Ascending aorta (tissue), 2 donors: ENCODE measurements at regions not wholly inside any gene's neighbourhood (a gene's known extent, or its start where the extent isn't known, plus 50 kb on each side); places are given as distances from the start of the nearest gene placed in this dataset.

Source experiments
- DNase-seq, 2 donors: peaks; one replicate each; pipeline ENCODE4 v3.0.0-alpha.2; 2019; ENCODE audit warnings: low spot score in 2 of 2
- H3K27ac ChIP-seq, 2 donors: fragments of 200-600 bp; sonication (generic); one replicate each; pipeline ENCODE4 v1.5.1; 2016 to 2017; ENCODE audit warnings: mild to moderate bottlenecking in 1 of 2
- H3K27me3 ChIP-seq: fragments of 200-600 bp; sonication (generic); one replicate; pipeline ENCODE4 v1.5.1; 2017
- H3K36me3 ChIP-seq, 2 donors: fragments of 200-600 bp; sonication (generic); one replicate each; pipeline ENCODE4 v1.5.1; 2016
- H3K4me1 ChIP-seq, 2 donors: fragments of 200-600 bp; sonication (generic); one replicate each; pipeline ENCODE4 v1.5.1; 2016 to 2017; ENCODE audit warnings: mild to moderate bottlenecking in 1 of 2
- H3K4me3 ChIP-seq, 2 donors: fragments of 200-600 bp; sonication (generic); one replicate each; pipeline ENCODE4 v1.5.1; 2016 to 2017; ENCODE audit warnings: mild to moderate bottlenecking in 1 of 2
- H3K9me3 ChIP-seq, 2 donors: fragments of 200-600 bp; sonication (generic); one replicate each; pipeline ENCODE4 v1.5.1; 2016
- CTCF ChIP-seq, 3 experiments: fragments of 200-600 bp in 2 of 3; fragments of 450-650 bp in 1 of 3; sonication (generic) in 2 of 3; IDR thresholded peaks; one replicate each; pipeline ENCODE4 v1.5.1; 2016 to 2019; ENCODE audit warnings: antibody characterized with exemption in 3 of 3, mild to moderate bottlenecking in 1 of 3, moderate library complexity in 1 of 3
- intact Hi-C: fragments of 100-400 bp; cut with DNase I; formaldehyde crosslinking; loops from one replicate; pipeline ENCODE4 v1.15.1; 2023

- Histone ChIP-seq H3K4me1 (no peaks in the 10 kb centered on the region), H3K27ac (no peak overlapping the region), H3K4me3 (no peak overlapping the region), H3K27me3 (no peaks in the 10 kb centered on the region), H3K36me3 (no peaks in the 10 kb centered on the region), H3K9me3 (no peaks in the 10 kb centered on the region)
- no peak for TF ChIP-seq CTCF (IDR thresholded peaks at IDR 0.05)
- no peak for DNase-seq
- intact Hi-C loops = no loop called here
Measured at GRCh38 chrX:34404386-34405070, 252.6 kb downstream of the TMEM47 start.

DNA sequence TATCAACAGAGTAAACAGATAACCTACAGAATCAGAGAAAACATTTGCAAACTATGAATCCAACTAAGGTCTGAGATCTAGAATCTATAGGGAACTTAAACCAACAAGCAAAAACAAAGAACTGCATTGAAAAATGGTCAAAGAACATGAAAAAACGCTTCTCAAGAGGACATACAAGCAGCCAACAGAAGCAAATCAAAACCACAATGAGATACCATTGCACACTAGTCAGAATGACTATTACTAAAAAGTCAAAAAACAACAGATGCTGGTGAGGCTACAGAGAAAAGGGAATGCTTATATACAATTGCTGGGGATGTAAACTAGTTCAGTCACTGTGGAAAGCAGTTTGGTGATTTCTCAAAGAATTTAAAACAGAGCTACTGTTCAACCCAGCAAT is 255.7 kb downstream of the TMEM47 start:
- no peak overlapping the region for H3K27ac ChIP-seq
- H3K4me1 ChIP-seq = no peaks in the 10 kb centered on the region
- intact Hi-C loops = no loop called here
- H3K4me3 ChIP-seq = no peak overlapping the region
- no peaks in the 10 kb centered on the region for H3K27me3 ChIP-seq
- H3K36me3 ChIP-seq = no peaks in the 10 kb centered on the region
- TF ChIP-seq CTCF (IDR thresholded peaks at IDR 0.05) = no peak
- DNase-seq = no peak
- no peaks in the 10 kb centered on the region for H3K9me3 ChIP-seq

GRCh38 chrX:34382416-34382815 is 250.3 kb upstream of the FAM47A start:
- no peak for DNase-seq
- H3K27me3 ChIP-seq = no peaks in the 10 kb centered on the region
- H3K4me1 ChIP-seq = peaks cover 0 to 3% of the 10 kb centered on the region in 2 donors
- no peak for TF ChIP-seq CTCF (IDR thresholded peaks at IDR 0.05)
- H3K4me3 ChIP-seq = no peak overlapping the region
- intact Hi-C loops = no loop called here
- H3K36me3 ChIP-seq = no peaks in the 10 kb centered on the region
- H3K27ac ChIP-seq = no peak overlapping the region
- H3K9me3 ChIP-seq = no peaks in the 10 kb centered on the region

- Histone ChIP-seq H3K27me3 (no peaks in the 10 kb centered on the region), H3K9me3 (no peaks in the 10 kb centered on the region), H3K4me1 (peaks cover 0 to 3% of the 10 kb centered on the region in 2 donors), H3K27ac (no peak overlapping the region), H3K4me3 (no peak overlapping the region), H3K36me3 (no peaks in the 10 kb centered on the region)
- intact Hi-C loops = no loop called here
- no peak for TF ChIP-seq CTCF (IDR thresholded peaks at IDR 0.05)
- DNase-seq = no peak
Measured at GRCh38 chrX:34381241-34381640, 249.1 kb upstream of the FAM47A start.

DNA sequence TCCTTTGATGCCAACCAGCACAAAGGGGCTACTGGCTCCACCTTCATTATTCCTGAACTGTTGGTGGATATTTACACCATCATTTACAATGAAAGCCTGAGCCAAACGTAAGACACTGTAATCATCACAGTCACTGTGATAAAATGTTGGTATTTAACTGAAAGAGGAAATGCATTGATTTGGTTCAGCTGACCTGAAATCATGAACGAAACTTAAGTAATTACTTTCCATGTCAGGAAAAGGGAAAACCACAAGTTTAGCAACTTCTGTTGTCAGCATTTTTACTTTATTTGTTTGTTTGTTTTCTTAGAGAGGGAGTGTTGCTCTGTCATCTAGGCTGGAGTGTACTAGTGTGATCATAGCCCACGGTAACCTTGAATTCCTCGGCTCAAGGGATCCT is 247.8 kb upstream of the FAM47A start:
- H3K4me1 ChIP-seq = peaks cover 0 to 3% of the 10 kb centered on the region in 2 donors
- no peaks in the 10 kb centered on the region for H3K9me3 ChIP-seq
- no peaks in the 10 kb centered on the region for H3K27me3 ChIP-seq
- no peak for DNase-seq
- no peaks in the 10 kb centered on the region for H3K36me3 ChIP-seq
- H3K27ac ChIP-seq = no peak overlapping the region
- intact Hi-C loops = no loop called here
- H3K4me3 ChIP-seq = no peak overlapping the region
- TF ChIP-seq CTCF (IDR thresholded peaks at IDR 0.05) = no peak

DNA sequence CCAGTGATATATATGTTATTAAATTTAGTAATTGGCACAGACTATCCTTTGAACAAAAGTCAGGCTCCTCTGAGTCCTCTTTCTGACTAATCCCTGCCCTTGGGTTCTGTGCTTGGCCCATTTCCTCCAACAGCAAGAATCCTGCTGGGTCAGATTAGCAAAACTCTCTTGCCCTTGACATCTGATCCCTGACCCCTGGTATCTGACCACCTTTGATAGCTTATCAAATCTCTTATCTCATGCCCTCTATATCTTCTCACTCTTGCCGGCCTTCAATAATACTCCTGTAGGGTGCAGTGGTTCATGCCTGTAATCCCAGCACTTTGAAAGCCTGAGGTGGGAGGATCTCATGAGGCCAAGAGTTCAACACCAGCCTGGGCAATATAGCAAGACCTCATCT is 245.5 kb upstream of the FAM47A start:
- no peak overlapping the region for H3K27ac ChIP-seq
- H3K27me3 ChIP-seq = no peaks in the 10 kb centered on the region
- H3K9me3 ChIP-seq = no peaks in the 10 kb centered on the region
- intact Hi-C loops = no loop called here
- no peak for TF ChIP-seq CTCF (IDR thresholded peaks at IDR 0.05)
- H3K36me3 ChIP-seq = no peaks in the 10 kb centered on the region
- H3K4me3 ChIP-seq = no peak overlapping the region
- peaks cover 0 to 3% of the 10 kb centered on the region in 2 donors for H3K4me1 ChIP-seq
- DNase-seq = no peak
